GM18909 (cell line): ENCODE measurements at regions not wholly inside any gene's neighbourhood (a gene's known extent, or its start where the extent isn't known, plus 50 kb on each side); places are given as distances from the start of the nearest gene placed in this dataset.

Experiments used
- ATAC-seq: cut with Tn5 transposase; IDR thresholded peaks from one replicate; pipeline ENCODE4 v1.9.1; 2021; ENCODE audit warnings: mild to moderate bottlenecking; ENCODE audit not compliant: unreplicated experiment, poor library complexity

- ATAC-seq: no peak
These were observed 152.0 kb downstream of the TLE3 start for GRCh38 chr15:69945729-69946128.

GRCh38 chr15:69946870-69947269 is 150.8 kb downstream of the TLE3 start:
- no peak for ATAC-seq

GRCh38 chr15:69947394-69947793 is 150.3 kb downstream of the TLE3 start:
- ATAC-seq: no peak

- ATAC-seq: no peak
These were observed 148.2 kb downstream of the TLE3 start for GRCh38 chr15:69949485-69949884.

- no peak for ATAC-seq
These were observed 146.3 kb downstream of the TLE3 start for GRCh38 chr15:69951256-69951897.

- no peak for ATAC-seq
These were observed 145.7 kb downstream of the TLE3 start for GRCh38 chr15:69951898-69952555.

GRCh38 chr15:69953051-69953450 is 144.7 kb downstream of the TLE3 start:
- ATAC-seq: no peak

- no peak for ATAC-seq
These were observed 143.9 kb downstream of the TLE3 start for GRCh38 chr15:69953816-69954215.

GRCh38 chr15:69954666-69955065 is 143.1 kb downstream of the TLE3 start:
- ATAC-seq: no peak

- no peak for ATAC-seq
These were observed 142.3 kb downstream of the TLE3 start for GRCh38 chr15:69955240-69955894.

GRCh38 chr15:69956417-69956816 is 141.3 kb downstream of the TLE3 start:
- ATAC-seq: no peak

GRCh38 chr15:69957175-69957574 is 140.5 kb downstream of the TLE3 start:
- ATAC-seq: no peak

GRCh38 chr15:69958496-69959084 is 139.1 kb downstream of the TLE3 start:
- ATAC-seq: no peak

- no peak for ATAC-seq
These were observed 135.2 kb downstream of the TLE3 start for GRCh38 chr15:69962561-69962960.

- no peak for ATAC-seq
These were observed 134.3 kb downstream of the TLE3 start for GRCh38 chr15:69963385-69963784.

GRCh38 chr15:69971771-69972170 is 125.9 kb downstream of the TLE3 start:
- ATAC-seq: no peak

GRCh38 chr15:69972436-69972835 is 125.3 kb downstream of the TLE3 start:
- ATAC-seq: no peak

- no peak for ATAC-seq
These were observed 124.5 kb downstream of the TLE3 start for GRCh38 chr15:69973102-69973714.

GRCh38 chr15:69973880-69974279 is 123.8 kb downstream of the TLE3 start:
- ATAC-seq: no peak

GRCh38 chr15:69974321-69974720 is 123.4 kb downstream of the TLE3 start:
- ATAC-seq: no peak
